KMS-11 (cell line): ENCODE measurements at regions not wholly inside any gene's neighbourhood (a gene's known extent, or its start where the extent isn't known, plus 50 kb on each side); places are given as distances from the start of the nearest gene placed in this dataset.

ENCODE experiments used
- H2AFZ ChIP-seq: fragments of 200-600 bp; sonication (generic); 2 replicates; pipeline ENCODE4 v1.6.1; 2016; ENCODE audit warnings: antibody characterized with exemption, mixed run types, low read depth
- H3K27ac ChIP-seq: fragments of 200-600 bp; sonication (generic); 2 replicates; pipeline ENCODE4 v1.6.1; 2016; ENCODE audit warnings: mild to moderate bottlenecking, mixed run types
- H3K27me3 ChIP-seq: fragments of 200-600 bp; sonication (generic); 2 replicates; pipeline ENCODE4 v1.6.1; 2017; ENCODE audit warnings: mild to moderate bottlenecking, low read depth, mixed run types, moderate library complexity; ENCODE audit not compliant: insufficient read depth
- H3K36me3 ChIP-seq: fragments of 200-600 bp; sonication (generic); 2 replicates; pipeline ENCODE4 v1.6.1; 2017; ENCODE audit warnings: mild to moderate bottlenecking, mixed run types; ENCODE audit not compliant: insufficient read depth
- H3K4me1 ChIP-seq: fragments of 200-600 bp; sonication (generic); 2 replicates; pipeline ENCODE4 v1.6.1; 2016; ENCODE audit warnings: mild to moderate bottlenecking, low read depth, mixed run types; ENCODE audit not compliant: poor library complexity, severe bottlenecking
- H3K4me2 ChIP-seq: fragments of 200-600 bp; sonication (generic); 2 replicates; pipeline ENCODE4 v1.7.0; 2016; ENCODE audit warnings: mild to moderate bottlenecking, mixed run types
- H3K4me3 ChIP-seq: fragments of 200-600 bp; sonication (generic); IDR thresholded peaks from 2 replicates; pipeline ENCODE4 v1.6.1; 2017; ENCODE audit warnings: low read depth, low read length, mixed read lengths; ENCODE audit not compliant: insufficient read depth
- H3K79me2 ChIP-seq: fragments of 200-600 bp; sonication (generic); 2 replicates; pipeline ENCODE4 v1.6.1; 2016; ENCODE audit warnings: low read depth, mixed run types; ENCODE audit not compliant: insufficient read depth
- H3K9ac ChIP-seq: fragments of 200-600 bp; sonication (generic); 2 replicates; pipeline ENCODE4 v1.6.1; 2016; ENCODE audit warnings: mild to moderate bottlenecking, mixed run types
- H4K20me1 ChIP-seq: fragments of 200-600 bp; sonication (generic); 2 replicates; pipeline ENCODE4 v1.6.1; 2016; ENCODE audit warnings: mild to moderate bottlenecking, mixed run types; ENCODE audit not compliant: insufficient read depth
- TF ChIP-seq, protein P1 (sequence below): fragments of 200-600 bp; sonication (generic); conservative IDR thresholded peaks from 2 replicates; pipeline ENCODE4 v1.6.1; 2017; ENCODE audit warnings: low read depth, mild to moderate bottlenecking, antibody characterized with exemption, low read length, moderate library complexity, mixed read lengths

DNA sequence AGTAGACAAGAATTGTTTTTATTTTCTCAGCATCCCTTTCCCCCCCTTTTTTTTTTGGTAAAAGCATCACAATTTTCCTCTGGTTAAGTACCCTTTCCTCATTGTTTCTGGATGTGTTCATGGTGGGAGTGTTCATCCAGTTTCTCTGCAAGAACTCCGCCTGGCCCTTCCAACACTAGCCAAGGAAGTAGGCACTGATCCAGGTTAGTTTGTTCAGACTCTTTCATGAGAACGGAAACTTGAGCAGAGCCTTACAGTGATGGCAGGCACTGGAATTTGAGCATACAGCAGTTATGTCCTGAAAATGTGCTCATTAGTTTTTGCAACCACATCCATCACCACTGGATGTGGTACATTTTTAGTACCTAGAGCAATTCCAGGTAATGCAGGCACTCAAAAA lies 336.1 kb upstream of the BOD1L1 start:
- no peaks in the 10 kb centered on the region for H4K20me1 ChIP-seq
- H3K27ac ChIP-seq: no peak overlapping the region
- TF ChIP-seq, protein P1, sequence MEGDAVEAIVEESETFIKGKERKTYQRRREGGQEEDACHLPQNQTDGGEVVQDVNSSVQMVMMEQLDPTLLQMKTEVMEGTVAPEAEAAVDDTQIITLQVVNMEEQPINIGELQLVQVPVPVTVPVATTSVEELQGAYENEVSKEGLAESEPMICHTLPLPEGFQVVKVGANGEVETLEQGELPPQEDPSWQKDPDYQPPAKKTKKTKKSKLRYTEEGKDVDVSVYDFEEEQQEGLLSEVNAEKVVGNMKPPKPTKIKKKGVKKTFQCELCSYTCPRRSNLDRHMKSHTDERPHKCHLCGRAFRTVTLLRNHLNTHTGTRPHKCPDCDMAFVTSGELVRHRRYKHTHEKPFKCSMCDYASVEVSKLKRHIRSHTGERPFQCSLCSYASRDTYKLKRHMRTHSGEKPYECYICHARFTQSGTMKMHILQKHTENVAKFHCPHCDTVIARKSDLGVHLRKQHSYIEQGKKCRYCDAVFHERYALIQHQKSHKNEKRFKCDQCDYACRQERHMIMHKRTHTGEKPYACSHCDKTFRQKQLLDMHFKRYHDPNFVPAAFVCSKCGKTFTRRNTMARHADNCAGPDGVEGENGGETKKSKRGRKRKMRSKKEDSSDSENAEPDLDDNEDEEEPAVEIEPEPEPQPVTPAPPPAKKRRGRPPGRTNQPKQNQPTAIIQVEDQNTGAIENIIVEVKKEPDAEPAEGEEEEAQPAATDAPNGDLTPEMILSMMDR: no peak
- no peak overlapping the region for H3K9ac ChIP-seq
- no peaks in the 10 kb centered on the region for H3K4me1 ChIP-seq
- no peak overlapping the region for H3K4me2 ChIP-seq
- no peak overlapping the region for H2AFZ ChIP-seq
- H3K4me3 ChIP-seq: no peak overlapping the region
- no peaks in the 10 kb centered on the region for H3K27me3 ChIP-seq
- H3K36me3 ChIP-seq: no peaks in the 10 kb centered on the region
- no peaks in the 10 kb centered on the region for H3K79me2 ChIP-seq

- no peak overlapping the region for H3K27ac ChIP-seq
- no peaks in the 10 kb centered on the region for H3K36me3 ChIP-seq
- no peaks in the 10 kb centered on the region for H4K20me1 ChIP-seq
- H3K79me2 ChIP-seq: no peaks in the 10 kb centered on the region
- H3K4me2 ChIP-seq: no peak overlapping the region
- no peak overlapping the region for H3K4me3 ChIP-seq
- no peaks in the 10 kb centered on the region for H3K4me1 ChIP-seq
- no peak overlapping the region for H2AFZ ChIP-seq
- no peak overlapping the region for H3K9ac ChIP-seq
- TF ChIP-seq, protein P1: no peak
- H3K27me3 ChIP-seq: no peaks in the 10 kb centered on the region
These were observed 339.0 kb upstream of the BOD1L1 start for GRCh38 chr4:13966231-13967195.

DNA sequence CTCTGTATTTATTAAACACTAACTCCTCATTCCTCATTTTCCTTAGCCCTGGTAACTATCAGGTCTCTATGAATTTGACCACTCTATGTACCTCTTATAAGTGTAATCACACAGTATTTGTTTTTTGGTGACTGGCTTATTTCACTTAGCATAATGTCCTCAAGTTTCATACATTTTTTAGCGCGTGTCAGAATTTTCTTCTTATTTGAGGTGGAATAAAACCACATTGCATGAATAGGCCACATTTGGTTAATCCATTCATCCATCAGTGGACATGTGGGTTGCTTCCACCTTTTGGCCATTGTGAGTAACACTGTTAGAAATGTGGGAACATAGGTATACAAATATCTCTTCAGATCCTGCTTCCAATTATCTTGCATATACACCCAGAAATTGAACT lies 341.2 kb upstream of the BOD1L1 start:
- H3K27me3 ChIP-seq: no peaks in the 10 kb centered on the region
- H3K9ac ChIP-seq: no peak overlapping the region
- H3K4me3 ChIP-seq: no peak overlapping the region
- H3K79me2 ChIP-seq: no peaks in the 10 kb centered on the region
- no peaks in the 10 kb centered on the region for H4K20me1 ChIP-seq
- no peaks in the 10 kb centered on the region for H3K4me1 ChIP-seq
- TF ChIP-seq, protein P1: no peak
- no peak overlapping the region for H2AFZ ChIP-seq
- no peak overlapping the region for H3K4me2 ChIP-seq
- H3K27ac ChIP-seq: no peak overlapping the region
- no peaks in the 10 kb centered on the region for H3K36me3 ChIP-seq

DNA sequence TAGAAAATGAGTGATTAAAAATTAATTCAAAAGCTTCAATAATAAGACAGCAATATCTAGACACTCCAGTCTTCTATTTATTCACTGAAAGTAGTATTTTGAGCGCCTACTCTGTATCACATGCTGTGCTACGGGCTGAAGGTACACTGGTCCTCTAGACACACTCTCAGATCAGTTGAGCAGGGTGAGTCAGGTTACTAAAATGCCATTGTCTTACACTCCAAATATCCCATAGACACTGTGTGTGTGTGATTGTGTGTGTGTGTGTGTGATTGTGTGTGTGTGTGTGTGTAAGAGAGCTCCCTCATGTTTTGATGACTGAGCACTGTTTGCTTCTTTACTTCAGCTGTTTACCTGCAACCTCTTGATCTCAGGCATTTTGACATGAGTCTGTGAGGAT lies 342.8 kb upstream of the BOD1L1 start:
- Histone ChIP-seq H3K9ac (no peak overlapping the region), H2AFZ (no peak overlapping the region), H3K4me3 (no peak overlapping the region), H3K4me2 (no peak overlapping the region), H3K4me1 (no peaks in the 10 kb centered on the region), H3K36me3 (no peaks in the 10 kb centered on the region), H4K20me1 (no peaks in the 10 kb centered on the region), H3K27me3 (no peaks in the 10 kb centered on the region), H3K27ac (no peak overlapping the region), H3K79me2 (no peaks in the 10 kb centered on the region)
- TF ChIP-seq, protein P1: no peak
